ENCODE measurements at regions not wholly inside any gene's neighbourhood (a gene's known extent, or its start where the extent isn't known, plus 50 kb on each side); places are given as distances from the start of the nearest gene placed in this dataset.

DNA sequence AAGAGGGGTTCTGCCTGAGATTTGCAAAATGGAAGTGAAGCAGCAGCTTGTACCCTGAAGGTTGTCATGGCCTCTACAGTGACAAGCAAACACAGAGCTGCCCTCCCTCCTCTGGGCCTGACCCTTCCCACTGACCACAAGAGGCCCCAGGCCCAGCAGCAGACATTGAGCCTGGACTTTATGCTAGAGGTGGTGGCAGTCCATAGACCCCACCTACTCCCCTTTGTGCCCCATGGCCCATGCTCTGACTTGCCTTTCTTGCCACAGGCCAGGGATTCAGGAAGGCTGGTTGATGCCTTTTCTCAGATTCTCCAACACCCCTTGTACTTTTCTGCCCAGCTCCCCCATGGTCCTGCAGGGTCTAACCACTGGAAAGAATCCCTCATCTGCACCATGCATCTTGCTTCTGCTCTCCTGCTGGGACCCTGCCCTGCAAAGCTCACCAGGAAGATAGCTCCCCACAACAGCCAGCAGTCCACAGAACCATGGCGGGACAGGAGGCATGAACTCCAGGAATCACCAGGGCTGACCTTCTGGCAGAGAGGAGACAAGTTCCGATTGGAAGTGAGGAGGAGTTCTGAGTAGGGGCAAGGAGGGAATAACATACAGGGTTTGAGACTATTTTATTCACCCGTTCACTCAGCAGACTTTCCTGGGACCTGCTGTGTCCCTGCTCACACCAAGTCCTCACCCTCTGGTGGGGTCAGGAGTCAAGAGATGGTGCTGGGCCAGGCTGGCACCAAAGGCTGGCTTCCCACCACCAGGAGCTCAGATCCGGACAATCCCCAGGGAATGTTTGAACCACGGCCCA, 263.8 kb downstream of the SYK start (continued):
- TF ChIP-seq, protein P1, sequence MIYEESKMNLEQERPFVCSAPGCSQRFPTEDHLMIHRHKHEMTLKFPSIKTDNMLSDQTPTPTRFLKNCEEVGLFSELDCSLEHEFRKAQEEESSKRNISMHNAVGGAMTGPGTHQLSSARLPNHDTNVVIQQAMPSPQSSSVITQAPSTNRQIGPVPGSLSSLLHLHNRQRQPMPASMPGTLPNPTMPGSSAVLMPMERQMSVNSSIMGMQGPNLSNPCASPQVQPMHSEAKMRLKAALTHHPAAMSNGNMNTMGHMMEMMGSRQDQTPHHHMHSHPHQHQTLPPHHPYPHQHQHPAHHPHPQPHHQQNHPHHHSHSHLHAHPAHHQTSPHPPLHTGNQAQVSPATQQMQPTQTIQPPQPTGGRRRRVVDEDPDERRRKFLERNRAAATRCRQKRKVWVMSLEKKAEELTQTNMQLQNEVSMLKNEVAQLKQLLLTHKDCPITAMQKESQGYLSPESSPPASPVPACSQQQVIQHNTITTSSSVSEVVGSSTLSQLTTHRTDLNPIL (CRISPR knock-in tag; IDR thresholded peaks at IDR 0.05; ENCODE audit: low read depth) = no peak
- TF ChIP-seq, protein P2, sequence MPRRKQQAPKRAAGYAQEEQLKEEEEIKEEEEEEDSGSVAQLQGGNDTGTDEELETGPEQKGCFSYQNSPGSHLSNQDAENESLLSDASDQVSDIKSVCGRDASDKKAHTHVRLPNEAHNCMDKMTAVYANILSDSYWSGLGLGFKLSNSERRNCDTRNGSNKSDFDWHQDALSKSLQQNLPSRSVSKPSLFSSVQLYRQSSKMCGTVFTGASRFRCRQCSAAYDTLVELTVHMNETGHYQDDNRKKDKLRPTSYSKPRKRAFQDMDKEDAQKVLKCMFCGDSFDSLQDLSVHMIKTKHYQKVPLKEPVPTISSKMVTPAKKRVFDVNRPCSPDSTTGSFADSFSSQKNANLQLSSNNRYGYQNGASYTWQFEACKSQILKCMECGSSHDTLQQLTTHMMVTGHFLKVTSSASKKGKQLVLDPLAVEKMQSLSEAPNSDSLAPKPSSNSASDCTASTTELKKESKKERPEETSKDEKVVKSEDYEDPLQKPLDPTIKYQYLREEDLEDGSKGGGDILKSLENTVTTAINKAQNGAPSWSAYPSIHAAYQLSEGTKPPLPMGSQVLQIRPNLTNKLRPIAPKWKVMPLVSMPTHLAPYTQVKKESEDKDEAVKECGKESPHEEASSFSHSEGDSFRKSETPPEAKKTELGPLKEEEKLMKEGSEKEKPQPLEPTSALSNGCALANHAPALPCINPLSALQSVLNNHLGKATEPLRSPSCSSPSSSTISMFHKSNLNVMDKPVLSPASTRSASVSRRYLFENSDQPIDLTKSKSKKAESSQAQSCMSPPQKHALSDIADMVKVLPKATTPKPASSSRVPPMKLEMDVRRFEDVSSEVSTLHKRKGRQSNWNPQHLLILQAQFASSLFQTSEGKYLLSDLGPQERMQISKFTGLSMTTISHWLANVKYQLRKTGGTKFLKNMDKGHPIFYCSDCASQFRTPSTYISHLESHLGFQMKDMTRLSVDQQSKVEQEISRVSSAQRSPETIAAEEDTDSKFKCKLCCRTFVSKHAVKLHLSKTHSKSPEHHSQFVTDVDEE (CRISPR knock-in tag; IDR thresholded peaks at IDR 0.05) = no peak
- no peak for TF ChIP-seq SNAI2 (CRISPR knock-in tag; IDR thresholded peaks at IDR 0.05)
- TF ChIP-seq CSDC2 (CRISPR knock-in tag; IDR thresholded peaks at IDR 0.05) = no peak

DNA sequence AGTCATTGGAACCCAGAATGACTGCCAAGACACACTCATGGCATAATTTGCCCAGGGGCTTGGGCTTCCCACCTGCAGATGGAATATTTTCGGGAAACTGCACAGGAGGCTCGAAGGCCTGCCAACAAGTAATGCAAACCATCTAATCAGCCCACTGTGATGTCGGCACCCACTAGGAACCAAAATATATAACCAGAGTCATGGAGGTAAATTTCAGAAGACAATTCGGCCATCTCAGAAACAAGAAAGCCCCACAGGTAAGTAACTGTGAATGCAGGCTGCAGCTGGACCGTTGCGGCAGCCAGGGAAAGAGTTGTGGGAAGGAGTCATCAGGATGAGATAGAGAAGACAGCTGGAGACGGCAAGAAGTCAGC, 264.4 kb downstream of the SYK start:
- TF ChIP-seq ARNTL (CRISPR knock-in tag; IDR thresholded peaks at IDR 0.05; ENCODE audit: borderline replicate concordance, low read depth) = no peak
- no peak for TF ChIP-seq TOX (CRISPR knock-in tag; IDR thresholded peaks at IDR 0.05; ENCODE audit: borderline replicate concordance)
- no peak for TF ChIP-seq OSR1 (CRISPR knock-in tag; IDR thresholded peaks at IDR 0.05)
- TF ChIP-seq GLIS3 (CRISPR knock-in tag; IDR thresholded peaks at IDR 0.05) = no peak
- TF ChIP-seq, protein P3, sequence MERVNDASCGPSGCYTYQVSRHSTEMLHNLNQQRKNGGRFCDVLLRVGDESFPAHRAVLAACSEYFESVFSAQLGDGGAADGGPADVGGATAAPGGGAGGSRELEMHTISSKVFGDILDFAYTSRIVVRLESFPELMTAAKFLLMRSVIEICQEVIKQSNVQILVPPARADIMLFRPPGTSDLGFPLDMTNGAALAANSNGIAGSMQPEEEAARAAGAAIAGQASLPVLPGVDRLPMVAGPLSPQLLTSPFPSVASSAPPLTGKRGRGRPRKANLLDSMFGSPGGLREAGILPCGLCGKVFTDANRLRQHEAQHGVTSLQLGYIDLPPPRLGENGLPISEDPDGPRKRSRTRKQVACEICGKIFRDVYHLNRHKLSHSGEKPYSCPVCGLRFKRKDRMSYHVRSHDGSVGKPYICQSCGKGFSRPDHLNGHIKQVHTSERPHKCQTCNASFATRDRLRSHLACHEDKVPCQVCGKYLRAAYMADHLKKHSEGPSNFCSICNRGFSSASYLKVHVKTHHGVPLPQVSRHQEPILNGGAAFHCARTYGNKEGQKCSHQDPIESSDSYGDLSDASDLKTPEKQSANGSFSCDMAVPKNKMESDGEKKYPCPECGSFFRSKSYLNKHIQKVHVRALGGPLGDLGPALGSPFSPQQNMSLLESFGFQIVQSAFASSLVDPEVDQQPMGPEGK (CRISPR knock-in tag; IDR thresholded peaks at IDR 0.05; ENCODE audit: borderline replicate concordance) = no peak
- no peak for TF ChIP-seq CSDC2 (CRISPR knock-in tag; IDR thresholded peaks at IDR 0.05)
- no peak for TF ChIP-seq ZFP3 (CRISPR knock-in tag; IDR thresholded peaks at IDR 0.05)
- TF ChIP-seq, protein P4, sequence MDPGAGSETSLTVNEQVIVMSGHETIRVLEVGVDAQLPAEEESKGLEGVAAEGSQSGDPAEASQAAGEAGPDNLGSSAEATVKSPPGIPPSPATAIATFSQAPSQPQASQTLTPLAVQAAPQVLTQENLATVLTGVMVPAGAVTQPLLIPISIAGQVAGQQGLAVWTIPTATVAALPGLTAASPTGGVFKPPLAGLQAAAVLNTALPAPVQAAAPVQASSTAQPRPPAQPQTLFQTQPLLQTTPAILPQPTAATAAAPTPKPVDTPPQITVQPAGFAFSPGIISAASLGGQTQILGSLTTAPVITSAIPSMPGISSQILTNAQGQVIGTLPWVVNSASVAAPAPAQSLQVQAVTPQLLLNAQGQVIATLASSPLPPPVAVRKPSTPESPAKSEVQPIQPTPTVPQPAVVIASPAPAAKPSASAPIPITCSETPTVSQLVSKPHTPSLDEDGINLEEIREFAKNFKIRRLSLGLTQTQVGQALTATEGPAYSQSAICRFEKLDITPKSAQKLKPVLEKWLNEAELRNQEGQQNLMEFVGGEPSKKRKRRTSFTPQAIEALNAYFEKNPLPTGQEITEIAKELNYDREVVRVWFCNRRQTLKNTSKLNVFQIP (CRISPR knock-in tag; IDR thresholded peaks at IDR 0.05; ENCODE audit: borderline replicate concordance, low read depth) = no peak
- no peak for TF ChIP-seq BACH2 (CRISPR knock-in tag; IDR thresholded peaks at IDR 0.05; ENCODE audit: borderline replicate concordance)
- TF ChIP-seq, protein P5, sequence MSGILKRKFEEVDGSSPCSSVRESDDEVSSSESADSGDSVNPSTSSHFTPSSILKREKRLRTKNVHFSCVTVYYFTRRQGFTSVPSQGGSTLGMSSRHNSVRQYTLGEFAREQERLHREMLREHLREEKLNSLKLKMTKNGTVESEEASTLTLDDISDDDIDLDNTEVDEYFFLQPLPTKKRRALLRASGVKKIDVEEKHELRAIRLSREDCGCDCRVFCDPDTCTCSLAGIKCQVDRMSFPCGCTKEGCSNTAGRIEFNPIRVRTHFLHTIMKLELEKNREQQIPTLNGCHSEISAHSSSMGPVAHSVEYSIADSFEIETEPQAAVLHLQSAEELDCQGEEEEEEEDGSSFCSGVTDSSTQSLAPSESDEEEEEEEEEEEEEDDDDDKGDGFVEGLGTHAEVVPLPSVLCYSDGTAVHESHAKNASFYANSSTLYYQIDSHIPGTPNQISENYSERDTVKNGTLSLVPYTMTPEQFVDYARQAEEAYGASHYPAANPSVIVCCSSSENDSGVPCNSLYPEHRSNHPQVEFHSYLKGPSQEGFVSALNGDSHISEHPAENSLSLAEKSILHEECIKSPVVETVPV (CRISPR knock-in tag; IDR thresholded peaks at IDR 0.05) = no peak
- no peak for TF ChIP-seq ZNF8 (CRISPR knock-in tag; IDR thresholded peaks at IDR 0.05)
- TF ChIP-seq SNAI2 (CRISPR knock-in tag; IDR thresholded peaks at IDR 0.05) = no peak
- TF ChIP-seq ZFP30 (CRISPR knock-in tag; IDR thresholded peaks at IDR 0.05) = no peak
- TF ChIP-seq ISL1 (CRISPR knock-in tag; IDR thresholded peaks at IDR 0.05) = no peak
- TF ChIP-seq ZC3H10 (CRISPR knock-in tag; IDR thresholded peaks at IDR 0.05) = no peak
- no peak for TF ChIP-seq ZNF70 (CRISPR knock-in tag; IDR thresholded peaks at IDR 0.05)
- TF ChIP-seq ZNF565 (CRISPR knock-in tag; conservative IDR thresholded peaks at IDR 0.05; ENCODE audit: low read depth) = no peak
- ATAC-seq = no peak

DNA sequence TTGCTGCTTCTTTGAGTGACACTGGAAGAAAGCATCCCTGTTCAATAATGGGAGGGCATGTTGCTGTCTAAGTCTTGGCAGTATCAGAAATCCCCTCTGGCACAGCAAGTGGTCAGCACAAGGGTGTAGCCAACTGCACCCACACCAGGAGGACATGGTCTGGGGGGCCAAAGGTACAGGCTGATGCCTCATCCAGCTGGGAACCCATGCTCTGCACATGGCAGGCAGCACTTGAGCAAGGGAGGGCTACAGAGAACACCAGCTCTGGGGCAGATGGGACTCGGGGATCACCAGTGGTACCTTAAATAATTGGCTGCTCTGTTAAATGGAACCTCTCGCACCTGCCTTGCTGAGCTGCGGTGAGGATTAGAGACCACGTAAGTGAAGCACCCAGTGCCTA, 265.2 kb downstream of the SYK start:
- no peak for ATAC-seq
- TF ChIP-seq ZFP30 (CRISPR knock-in tag; IDR thresholded peaks at IDR 0.05) (no peak), ZNF565 (CRISPR knock-in tag; conservative IDR thresholded peaks at IDR 0.05; ENCODE audit: low read depth) (no peak), ISL1 (CRISPR knock-in tag; IDR thresholded peaks at IDR 0.05) (no peak), BACH2 (CRISPR knock-in tag; IDR thresholded peaks at IDR 0.05; ENCODE audit: borderline replicate concordance) (no peak), SNAI2 (CRISPR knock-in tag; IDR thresholded peaks at IDR 0.05) (no peak)
- TF ChIP-seq, protein P5 (CRISPR knock-in tag; IDR thresholded peaks at IDR 0.05) = no peak
- TF ChIP-seq, protein P4 (CRISPR knock-in tag; IDR thresholded peaks at IDR 0.05; ENCODE audit: borderline replicate concordance, low read depth) = no peak
